HG03575 (cell line): ENCODE measurements at regions not wholly inside any gene's neighbourhood (a gene's known extent, or its start where the extent isn't known, plus 50 kb on each side); places are given as distances from the start of the nearest gene placed in this dataset.

Experiments
- ATAC-seq: cut with Tn5 transposase; IDR thresholded peaks from one replicate; pipeline ENCODE4 v1.9.1; 2021; ENCODE audit not compliant: unreplicated experiment, insufficient number of reproducible peaks, low FRiP score; ENCODE audit errors: extremely low read depth

DNA sequence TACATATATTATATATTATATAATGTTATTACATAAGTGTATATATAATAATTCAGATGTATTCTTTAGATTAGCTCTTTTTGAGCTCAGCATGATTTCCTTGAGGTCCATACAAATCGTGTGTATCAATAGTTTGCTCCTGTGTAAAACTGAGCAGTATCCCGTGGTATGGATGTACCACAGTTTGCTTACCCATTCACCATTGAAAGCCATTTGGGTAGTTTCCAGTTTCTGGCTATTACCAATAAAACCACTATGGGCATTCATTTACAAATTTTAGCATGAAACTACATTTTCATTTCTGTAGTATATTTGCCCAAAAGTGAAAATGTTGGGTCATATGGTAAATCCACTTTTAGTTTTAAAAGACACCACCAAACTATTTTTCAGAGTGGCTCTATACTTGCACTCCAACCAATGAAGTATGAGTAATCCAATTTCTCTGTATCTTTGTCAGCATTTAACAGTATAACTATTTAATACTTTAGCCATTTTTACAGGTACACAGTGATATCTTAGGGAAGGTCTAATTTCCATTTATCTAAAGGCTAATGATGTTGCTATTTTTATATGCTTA is 1361.4 kb upstream of the GBE1 start:
- no peak for ATAC-seq

DNA sequence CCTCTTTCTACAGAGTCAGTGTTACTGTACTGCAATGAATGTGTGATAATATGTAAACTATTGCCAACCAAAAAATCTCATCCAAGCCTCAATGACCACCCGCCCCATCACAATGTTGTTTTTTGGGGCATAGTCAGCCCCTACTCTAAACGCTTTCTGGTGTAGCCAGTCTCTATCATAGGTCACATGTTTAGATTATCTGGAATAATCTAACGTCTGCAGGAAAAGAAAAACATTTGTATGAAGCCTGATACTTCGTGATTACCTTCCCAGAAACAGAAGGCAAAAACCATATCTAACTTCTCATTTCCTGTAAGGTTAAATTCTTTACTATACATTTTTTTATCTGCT is 1331.8 kb upstream of the GBE1 start:
- no peak for ATAC-seq

DNA sequence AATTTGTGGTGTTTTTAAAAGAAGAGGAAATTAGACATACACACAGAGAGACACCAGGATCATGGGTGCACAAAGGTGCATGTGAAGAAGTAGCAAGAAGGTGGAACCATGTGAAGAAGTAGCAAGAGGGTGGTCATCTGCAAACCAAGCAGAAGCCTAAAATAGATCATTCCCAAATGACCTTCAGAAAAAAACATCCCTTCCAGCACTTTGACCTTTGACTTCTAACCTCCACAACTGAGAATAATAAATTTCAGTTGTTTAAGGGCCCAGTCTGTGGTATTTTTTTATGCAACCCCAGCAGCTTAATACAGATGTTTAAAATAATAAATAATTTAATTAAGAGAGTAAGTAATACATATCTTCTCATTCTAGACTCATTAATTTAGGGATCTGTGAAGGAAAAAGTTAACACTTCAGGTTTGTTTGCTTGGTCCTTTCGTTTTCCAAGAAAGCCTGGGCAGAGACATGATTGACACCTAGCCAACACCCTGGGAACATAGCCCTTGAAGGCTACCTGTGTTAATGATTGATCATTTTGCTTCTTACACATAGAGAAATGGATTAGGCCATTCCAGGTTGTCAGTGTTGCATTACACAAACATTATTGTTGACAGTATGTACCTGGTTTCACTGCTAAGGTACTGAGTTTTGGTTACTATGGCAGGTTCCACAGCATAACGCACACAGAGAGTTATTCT is 1331.2 kb upstream of the GBE1 start:
- no peak for ATAC-seq

DNA sequence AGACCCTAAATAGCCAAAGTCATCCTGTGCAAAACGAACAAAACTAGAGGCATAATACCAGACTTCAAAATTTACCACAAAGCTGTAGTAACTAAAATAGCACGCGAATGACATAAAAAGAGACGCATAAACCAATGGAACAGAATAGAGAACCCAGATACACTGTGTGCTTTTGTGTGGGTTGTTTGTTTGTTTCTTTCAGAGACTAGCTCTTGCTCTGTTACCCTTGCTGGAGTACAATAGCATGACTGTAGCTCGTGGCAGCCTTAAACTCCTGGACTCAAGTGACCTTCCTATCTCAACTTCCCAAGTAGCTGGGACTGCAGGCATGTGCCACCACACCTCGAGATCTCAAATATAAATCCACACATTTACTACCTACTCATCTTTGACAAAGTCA is 1314.6 kb upstream of the GBE1 start:
- no peak for ATAC-seq

DNA sequence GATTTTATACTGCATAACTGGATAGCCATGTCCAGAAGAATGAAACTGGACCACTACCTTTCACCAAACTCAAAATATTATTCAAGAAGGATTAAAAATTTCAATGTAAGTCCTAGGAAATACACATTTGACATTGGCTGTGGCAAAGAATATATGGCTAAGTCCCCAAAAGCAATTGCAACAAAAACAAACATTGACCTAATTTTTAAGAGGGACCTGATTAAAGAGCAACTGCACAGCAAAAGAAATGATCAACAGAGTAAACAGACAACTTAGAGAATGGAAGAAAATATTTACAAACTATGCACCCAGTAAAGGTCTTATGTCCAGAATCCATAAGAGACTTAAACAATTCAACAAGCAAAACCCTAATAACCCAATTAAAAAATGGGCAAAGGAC is 1313.0 kb upstream of the GBE1 start:
- no peak for ATAC-seq

DNA sequence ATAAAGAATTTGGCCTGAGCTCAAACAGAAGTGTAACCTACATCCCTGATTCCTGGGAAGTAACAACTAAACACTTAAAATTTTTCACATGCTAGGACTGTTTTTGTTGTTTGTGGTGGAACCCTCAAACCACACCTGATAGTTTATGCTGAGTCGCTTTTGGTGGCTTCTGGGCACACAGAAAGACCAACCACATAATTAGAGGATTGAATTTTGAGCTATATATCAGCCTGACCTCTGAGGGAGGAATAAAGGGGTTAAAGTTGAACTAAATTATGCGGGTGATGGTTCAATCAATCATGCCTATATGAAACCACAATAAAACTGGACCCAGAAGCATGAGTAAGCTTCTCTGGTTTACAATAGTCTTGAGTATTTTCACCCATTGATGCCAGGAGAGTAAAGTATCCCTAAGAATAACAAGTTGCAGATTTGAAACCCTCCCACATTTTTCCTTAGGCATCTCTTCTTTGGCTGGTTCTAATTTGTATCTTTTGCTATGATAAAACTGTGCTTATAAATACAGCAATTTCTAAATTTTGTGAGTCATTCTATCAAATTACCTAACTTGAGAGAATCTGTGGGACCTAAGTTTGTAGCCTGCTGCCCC is 1304.5 kb upstream of the GBE1 start:
- no peak for ATAC-seq

- no peak for ATAC-seq
Measured at GRCh38 chr3:83063446-83063845, 1302.0 kb upstream of the GBE1 start.

- no peak for ATAC-seq
Measured at GRCh38 chr3:83048556-83048955, 1287.1 kb upstream of the GBE1 start.

DNA sequence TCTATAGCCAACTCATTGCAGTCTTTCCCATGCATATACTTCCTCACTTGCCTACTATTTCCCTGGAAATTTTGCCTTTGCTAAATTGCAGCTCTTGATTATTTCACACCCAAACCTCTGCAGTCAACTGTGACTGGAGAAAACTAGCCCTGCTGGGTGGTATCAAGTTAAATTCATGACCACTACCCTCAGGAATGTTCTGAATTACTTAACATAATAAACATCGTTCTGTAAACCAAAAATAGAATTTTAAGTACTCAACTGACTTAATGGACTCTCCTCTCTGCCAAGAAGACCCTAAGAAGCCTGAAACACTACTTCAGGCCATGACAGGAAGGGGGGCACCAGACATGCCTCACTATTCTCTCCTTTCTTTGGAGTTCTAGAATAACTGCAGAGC is 1278.0 kb upstream of the GBE1 start:
- ATAC-seq: no peak

GRCh38 chr3:83035704-83036010 is 1274.2 kb upstream of the GBE1 start:
- no peak for ATAC-seq

DNA sequence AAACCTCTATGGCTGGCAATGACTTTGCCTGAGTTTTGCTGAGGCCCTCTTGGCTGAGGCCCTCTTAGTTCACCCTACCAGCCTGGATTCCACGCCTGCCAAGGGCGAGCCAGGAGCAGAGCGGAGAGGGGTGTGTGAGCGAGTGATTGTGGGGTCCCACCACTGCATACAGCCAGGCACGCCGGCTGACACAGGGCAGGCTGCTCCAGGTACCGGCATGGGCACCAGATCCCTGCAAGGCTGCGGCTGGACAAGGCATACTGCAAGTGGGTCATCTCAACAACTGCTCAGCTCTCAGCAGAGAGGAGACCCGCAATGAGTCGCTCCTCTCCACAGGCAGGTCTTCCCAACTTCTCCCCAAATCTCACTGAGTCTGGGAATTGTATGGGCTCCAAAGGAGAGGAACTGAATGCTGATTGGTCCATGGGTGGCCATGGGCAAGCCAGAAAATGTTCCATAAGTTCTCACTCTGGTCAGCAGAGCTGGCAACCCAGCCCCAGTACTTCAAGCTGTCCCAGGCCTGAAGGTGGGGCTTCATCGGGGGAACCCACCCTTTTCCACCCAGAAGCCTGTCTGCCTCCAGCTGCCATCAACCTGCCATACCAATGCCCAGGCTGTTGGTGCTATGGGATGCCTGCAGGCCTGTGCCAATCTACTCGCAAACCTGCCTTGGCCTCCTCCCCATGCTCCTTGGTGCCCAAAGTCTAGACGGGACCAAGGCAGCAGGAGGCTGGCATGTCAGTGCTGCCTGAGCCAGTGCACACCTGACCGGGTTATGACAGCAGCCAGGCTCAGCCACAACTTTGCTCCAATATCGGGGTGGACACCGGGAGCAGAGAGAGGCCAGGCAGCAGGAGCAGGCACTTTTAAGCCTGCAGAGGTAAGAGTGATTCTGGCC is 1273.6 kb upstream of the GBE1 start:
- no peak for ATAC-seq

- ATAC-seq: no peak
Measured at GRCh38 chr3:83033133-83033532, 1271.7 kb upstream of the GBE1 start.

- ATAC-seq: no peak
Measured at GRCh38 chr3:83023086-83023485, 1261.6 kb upstream of the GBE1 start.

GRCh38 chr3:83011481-83011880 is 1250.0 kb upstream of the GBE1 start:
- no peak for ATAC-seq

DNA sequence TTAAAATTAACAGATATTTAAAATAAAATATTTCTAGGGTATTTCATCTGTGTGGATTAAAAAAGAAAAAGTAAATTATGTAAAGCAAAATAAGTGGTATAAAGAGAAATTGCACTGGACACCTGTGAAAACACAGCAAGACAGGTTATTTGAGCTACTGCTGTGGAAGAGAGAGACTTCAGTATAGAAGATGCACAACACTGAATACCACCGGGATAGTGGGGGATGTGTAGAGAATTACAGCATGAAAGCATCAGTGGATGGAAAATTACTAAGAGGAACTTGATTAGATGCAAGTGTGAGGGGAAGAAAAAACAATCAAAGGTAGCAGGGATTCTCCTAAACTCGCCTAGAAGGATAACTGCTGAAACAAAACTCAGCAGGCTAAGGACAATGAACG is 1242.5 kb upstream of the GBE1 start:
- no peak for ATAC-seq

GRCh38 chr3:83002869-83003445 is 1241.5 kb upstream of the GBE1 start:
- no peak for ATAC-seq

GRCh38 chr3:82999777-83000176 is 1238.3 kb upstream of the GBE1 start:
- no peak for ATAC-seq

GRCh38 chr3:82978368-82978767 is 1216.9 kb upstream of the GBE1 start:
- ATAC-seq: no peak

DNA sequence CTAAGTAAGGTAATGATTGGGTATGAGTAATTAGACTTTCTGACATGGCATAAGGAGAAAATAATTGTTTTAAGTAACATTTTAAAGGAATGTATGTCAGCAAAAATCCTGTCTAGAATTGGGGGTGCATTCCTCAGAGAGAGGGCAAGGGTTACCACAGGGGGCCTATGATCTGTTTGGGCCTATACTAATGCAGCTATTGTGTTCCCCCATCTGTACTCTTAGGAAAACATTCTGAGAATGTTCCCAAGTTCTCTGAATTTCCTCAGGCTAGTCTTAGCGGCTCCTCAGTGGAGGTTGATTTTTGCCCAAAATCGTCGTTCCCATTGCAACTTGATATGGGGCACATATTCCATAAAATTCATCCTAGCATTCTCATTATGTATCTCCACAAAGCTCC is 1216.4 kb upstream of the GBE1 start:
- ATAC-seq: no peak

GRCh38 chr3:82973791-82974190 is 1212.3 kb upstream of the GBE1 start:
- no peak for ATAC-seq
